HG02798 (cell line): ENCODE measurements at regions not wholly inside any gene's neighbourhood (a gene's known extent, or its start where the extent isn't known, plus 50 kb on each side); places are given as distances from the start of the nearest gene placed in this dataset.

Source experiments
- ATAC-seq: cut with Tn5 transposase; IDR thresholded peaks from one replicate; pipeline ENCODE4 v1.9.1; 2021; ENCODE audit warnings: mild to moderate bottlenecking; ENCODE audit not compliant: unreplicated experiment, poor library complexity

GRCh38 chr3:189449084-189449483, 182.1 kb upstream of the TP63 start:
- no peak for ATAC-seq

GRCh38 chr3:189455009-189455408, 176.2 kb upstream of the TP63 start:
- no peak for ATAC-seq

- no peak for ATAC-seq
Observed at GRCh38 chr3:189455641-189456417, 175.4 kb upstream of the TP63 start.

GRCh38 chr3:189457201-189457607, 174.0 kb upstream of the TP63 start:
- ATAC-seq = no peak

GRCh38 chr3:189457631-189458412, 173.4 kb upstream of the TP63 start:
- ATAC-seq = no peak

GRCh38 chr3:189458528-189458927, 172.7 kb upstream of the TP63 start:
- ATAC-seq = no peak

GRCh38 chr3:189459231-189459630, 172.0 kb upstream of the TP63 start:
- ATAC-seq = no peak

GRCh38 chr3:189460511-189460910, 170.7 kb upstream of the TP63 start:
- ATAC-seq = no peak

GRCh38 chr3:189464799-189465198, 166.4 kb upstream of the TP63 start:
- no peak for ATAC-seq

- ATAC-seq = no peak
Observed at GRCh38 chr3:189466004-189466403, 165.2 kb upstream of the TP63 start.

- ATAC-seq = no peak
Observed at GRCh38 chr3:189467451-189467850, 163.7 kb upstream of the TP63 start.

GRCh38 chr3:189474944-189475343, 156.2 kb upstream of the TP63 start:
- ATAC-seq = no peak

- no peak for ATAC-seq
Observed at GRCh38 chr3:189477614-189478013, 153.6 kb upstream of the TP63 start.

GRCh38 chr3:189486556-189486955, 144.6 kb upstream of the TP63 start:
- no peak for ATAC-seq

- no peak for ATAC-seq
Observed at GRCh38 chr3:189488241-189488767, 142.9 kb upstream of the TP63 start.

GRCh38 chr3:189490337-189490736, 140.9 kb upstream of the TP63 start:
- ATAC-seq = no peak

GRCh38 chr3:189490749-189491148, 140.4 kb upstream of the TP63 start:
- ATAC-seq = no peak

- ATAC-seq = no peak
Observed at GRCh38 chr3:189491831-189492230, 139.4 kb upstream of the TP63 start.

GRCh38 chr3:189493271-189493670, 137.9 kb upstream of the TP63 start:
- no peak for ATAC-seq

- ATAC-seq = no peak
Observed at GRCh38 chr3:189494632-189495031, 136.6 kb upstream of the TP63 start.

GRCh38 chr3:189496375-189497138, 134.6 kb upstream of the TP63 start:
- ATAC-seq = no peak
